Esophagus muscularis mucosa (tissue), 4 donors: ENCODE measurements at regions not wholly inside any gene's neighbourhood (a gene's known extent, or its start where the extent isn't known, plus 50 kb on each side); places are given as distances from the start of the nearest gene placed in this dataset.

Experiments used
- EP300 ChIP-seq: sonication (generic); formaldehyde crosslinking; IDR thresholded peaks from one replicate; pipeline ENCODE4 v1.6.1; 2017; ENCODE audit warnings: antibody characterized with exemption
- POLR2A ChIP-seq: fragments of 450-650 bp; IDR thresholded peaks from one replicate; pipeline ENCODE4 v1.6.1; 2017; ENCODE audit warnings: antibody characterized with exemption, moderate library complexity, mild to moderate bottlenecking, low read depth
- POLR2AphosphoS5 ChIP-seq, 2 donors: sonication (generic); formaldehyde crosslinking; IDR thresholded peaks; one replicate each; pipeline ENCODE4 v1.6.1; 2017; ENCODE audit warnings: antibody characterized with exemption in 2 of 2
- TF ChIP-seq, protein P1 (sequence below), 3 experiments: fragments of 200-600 bp in 2 of 3; fragments of 450-650 bp in 1 of 3; sonication (generic) in 2 of 3; IDR thresholded peaks; one replicate each; pipeline ENCODE4 v1.5.1; 2017 to 2019; ENCODE audit warnings: antibody characterized with exemption in 3 of 3, mild to moderate bottlenecking in 2 of 3, moderate library complexity in 1 of 3

DNA sequence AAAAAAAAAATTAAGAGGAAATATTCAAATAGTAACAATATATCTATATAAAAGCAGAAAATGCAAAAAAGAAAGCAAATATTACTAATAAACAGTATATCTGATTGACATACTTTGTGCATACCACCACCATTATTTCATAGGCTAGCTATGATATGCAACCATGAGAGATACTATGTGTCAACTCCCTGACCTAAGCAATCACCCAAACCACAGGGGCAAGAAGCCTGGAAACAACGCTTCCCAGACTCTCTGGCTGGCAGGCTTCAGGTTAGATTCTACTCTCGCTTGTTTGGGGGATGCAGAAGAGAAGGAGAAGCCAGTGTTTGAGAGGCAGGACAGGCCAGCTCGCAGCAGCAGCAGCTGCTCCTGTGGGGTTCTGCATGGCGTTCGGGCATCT, 169.3 kb upstream of the TPM1 start:
- TF ChIP-seq, protein P1, sequence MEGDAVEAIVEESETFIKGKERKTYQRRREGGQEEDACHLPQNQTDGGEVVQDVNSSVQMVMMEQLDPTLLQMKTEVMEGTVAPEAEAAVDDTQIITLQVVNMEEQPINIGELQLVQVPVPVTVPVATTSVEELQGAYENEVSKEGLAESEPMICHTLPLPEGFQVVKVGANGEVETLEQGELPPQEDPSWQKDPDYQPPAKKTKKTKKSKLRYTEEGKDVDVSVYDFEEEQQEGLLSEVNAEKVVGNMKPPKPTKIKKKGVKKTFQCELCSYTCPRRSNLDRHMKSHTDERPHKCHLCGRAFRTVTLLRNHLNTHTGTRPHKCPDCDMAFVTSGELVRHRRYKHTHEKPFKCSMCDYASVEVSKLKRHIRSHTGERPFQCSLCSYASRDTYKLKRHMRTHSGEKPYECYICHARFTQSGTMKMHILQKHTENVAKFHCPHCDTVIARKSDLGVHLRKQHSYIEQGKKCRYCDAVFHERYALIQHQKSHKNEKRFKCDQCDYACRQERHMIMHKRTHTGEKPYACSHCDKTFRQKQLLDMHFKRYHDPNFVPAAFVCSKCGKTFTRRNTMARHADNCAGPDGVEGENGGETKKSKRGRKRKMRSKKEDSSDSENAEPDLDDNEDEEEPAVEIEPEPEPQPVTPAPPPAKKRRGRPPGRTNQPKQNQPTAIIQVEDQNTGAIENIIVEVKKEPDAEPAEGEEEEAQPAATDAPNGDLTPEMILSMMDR (IDR thresholded peaks at IDR 0.05) = no peak
- TF ChIP-seq POLR2A (no peak), POLR2AphosphoS5 (IDR thresholded peaks at IDR 0.05) (no peak), EP300 (no peak)
